HG03095 (cell line): ENCODE measurements at regions not wholly inside any gene's neighbourhood (a gene's known extent, or its start where the extent isn't known, plus 50 kb on each side); places are given as distances from the start of the nearest gene placed in this dataset.
"Not testable (repeated sequence)": the region's sequence is repeated elsewhere in the genome, so short reads cannot be mapped to it uniquely, and the experiment has no call there.

Source experiments
- ATAC-seq: cut with Tn5 transposase; IDR thresholded peaks from one replicate; pipeline ENCODE4 v1.9.1; 2021; ENCODE audit warnings: moderate library complexity; ENCODE audit not compliant: unreplicated experiment

DNA sequence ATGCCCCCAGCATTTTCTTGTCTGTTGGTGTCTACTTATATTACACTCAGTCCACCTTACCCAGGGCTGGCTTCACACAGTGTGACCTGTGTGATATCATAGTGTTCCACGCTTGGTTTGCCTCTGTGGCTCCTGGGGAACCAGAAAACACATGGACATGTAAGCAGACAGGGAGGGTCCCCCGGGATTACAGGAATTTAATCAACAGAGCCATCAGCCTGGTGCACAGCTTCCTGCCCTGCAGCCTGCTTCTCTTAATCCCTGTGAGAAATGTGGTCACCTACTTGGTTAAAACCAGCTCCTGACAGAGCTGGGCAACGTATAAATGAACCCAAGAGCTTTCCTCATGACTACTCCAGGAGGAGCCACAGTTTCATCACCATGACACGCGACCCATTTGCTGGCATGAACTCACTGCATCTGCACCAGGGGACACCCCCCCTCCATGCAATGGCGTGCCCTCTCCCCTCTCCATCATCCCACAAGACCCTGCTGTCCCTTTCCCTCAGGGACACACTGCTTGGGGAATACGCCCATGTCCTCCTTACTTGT, 152.1 kb downstream of the UQCRFS1 start:
- ATAC-seq: no peak

GRCh38 chr19:29056535-29056934, 156.4 kb downstream of the UQCRFS1 start:
- no peak for ATAC-seq

DNA sequence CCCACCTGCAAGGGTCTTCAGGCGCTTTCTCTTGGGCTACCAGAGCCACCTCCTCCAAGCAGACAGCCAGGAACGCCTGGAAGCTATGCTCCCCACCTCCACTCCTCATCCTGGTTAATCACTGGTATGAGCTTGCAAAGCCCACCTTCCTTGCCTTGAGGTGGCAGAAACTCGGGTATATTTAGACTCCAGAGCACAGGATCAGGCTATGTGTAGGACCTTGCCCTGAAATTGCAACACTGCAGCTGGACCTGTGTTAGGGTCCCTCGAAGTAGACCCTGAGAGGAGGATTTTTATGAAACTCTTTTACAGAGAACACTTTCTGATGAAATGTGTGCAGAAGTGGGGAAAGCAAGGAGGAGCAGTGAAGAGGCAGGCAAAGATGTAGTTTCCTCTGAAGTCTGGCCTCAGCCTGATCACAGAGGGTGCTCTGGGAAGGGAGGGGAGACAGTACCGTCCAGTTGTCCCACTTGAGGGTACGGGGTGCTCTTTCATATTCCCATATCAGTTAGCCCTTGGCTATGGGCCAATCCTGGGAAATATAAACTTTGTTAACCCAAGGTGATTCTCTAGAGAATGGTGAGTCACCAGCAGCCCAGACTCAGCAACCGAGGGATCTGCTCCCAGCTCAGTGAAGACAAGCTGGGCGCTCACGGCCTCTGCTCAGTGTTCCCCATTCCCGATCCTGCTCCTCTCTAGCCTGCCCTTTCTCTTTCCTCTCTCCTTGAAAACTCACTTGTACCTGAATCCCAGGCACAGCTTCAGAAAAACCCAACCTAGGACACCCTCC, 157.9 kb downstream of the UQCRFS1 start:
- no peak for ATAC-seq

DNA sequence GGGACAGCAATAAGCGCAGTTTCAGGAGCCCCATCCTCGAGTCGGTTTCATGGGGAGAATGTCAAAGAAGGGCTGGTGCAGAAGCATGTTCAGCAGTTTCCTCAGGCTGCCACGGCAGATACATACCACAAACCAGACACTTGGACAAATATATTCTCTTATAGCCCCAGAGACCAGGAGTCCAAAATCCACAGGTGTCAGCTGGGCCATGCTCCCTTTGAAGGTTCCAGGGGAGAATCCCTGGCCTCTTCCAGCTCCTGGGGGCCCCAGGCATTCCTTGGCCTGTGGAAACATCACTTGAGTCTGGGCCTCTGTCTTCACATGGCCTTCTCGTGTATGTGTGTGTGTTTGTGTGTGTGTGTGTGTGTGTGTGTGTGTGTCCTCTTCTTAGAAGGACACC, 164.1 kb downstream of the UQCRFS1 start:
- no peak for ATAC-seq

DNA sequence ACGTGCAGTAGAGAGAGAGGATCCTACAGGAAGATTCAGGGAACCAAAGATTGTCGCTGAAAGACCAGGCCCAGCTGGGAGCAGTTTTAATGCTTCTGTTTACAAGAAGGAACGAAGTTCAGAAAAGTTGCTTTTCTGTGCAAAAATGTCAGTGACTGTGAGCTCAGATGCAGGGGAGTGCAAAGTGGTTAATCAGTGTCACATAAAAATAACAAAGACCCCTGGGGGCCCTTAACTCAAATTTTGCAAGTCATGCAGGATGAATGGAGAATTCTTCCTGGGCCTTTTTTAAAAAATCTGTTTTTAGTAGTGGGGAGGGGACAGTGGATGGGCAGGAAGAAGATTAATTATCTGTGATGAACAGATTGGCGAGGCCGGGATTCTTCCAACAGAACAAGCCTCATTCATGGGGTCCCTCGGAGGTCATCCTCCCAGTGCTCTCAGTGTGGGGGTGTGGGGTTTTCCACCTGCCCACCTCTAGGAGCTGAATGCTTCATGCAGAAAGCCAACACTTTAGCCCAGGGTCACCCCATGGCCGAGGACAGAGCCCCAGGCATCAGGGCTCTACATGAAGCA, 167.2 kb downstream of the UQCRFS1 start:
- ATAC-seq: no peak

- no peak for ATAC-seq
These were observed 168.9 kb downstream of the UQCRFS1 start for GRCh38 chr19:29044037-29044436.

- ATAC-seq: no peak
These were observed 170.5 kb downstream of the UQCRFS1 start for GRCh38 chr19:29042450-29042849.

DNA sequence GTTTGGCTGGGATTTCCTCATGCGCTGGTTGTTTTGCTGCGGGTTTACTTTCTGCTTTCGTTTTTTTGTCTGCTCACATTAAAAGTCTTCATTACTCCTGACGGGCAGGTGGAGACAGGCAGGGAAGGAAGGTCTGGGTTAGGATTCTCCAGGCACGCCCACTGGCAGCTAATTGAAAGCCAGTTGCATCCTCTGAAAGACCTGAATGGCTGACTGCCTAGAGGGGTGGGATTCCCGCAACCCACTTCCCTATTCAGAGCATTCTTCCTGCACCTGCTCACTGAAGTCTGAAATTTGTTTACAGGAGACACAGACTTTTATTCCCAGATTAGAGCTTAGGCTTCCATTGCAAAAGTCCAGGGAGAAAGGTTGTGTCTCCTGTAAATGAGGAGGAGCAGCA, 172.0 kb downstream of the UQCRFS1 start:
- ATAC-seq: no peak

DNA sequence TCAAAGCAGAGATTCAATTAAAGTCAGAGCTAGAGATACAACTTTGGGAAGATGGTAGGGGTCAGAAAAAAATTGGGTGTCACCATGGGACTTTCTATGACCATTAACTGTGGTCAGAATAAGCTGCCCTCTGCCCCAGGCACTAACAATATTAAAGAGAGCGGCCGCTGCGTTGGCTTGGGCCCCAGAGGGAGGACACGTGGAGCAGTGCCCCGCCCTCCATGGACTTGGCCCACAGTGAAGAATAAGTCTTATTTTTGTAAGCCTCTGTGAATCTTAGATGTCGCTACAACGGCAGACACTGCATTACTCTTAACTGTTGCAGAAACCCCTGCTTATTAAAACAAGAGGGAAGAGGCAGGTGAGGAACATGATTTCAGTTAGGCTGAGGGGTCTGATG, 172.7 kb downstream of the UQCRFS1 start:
- ATAC-seq: no peak

- not testable (repeated sequence) for ATAC-seq
These were observed 173.9 kb downstream of the UQCRFS1 start for GRCh38 chr19:29039036-29039435.

DNA sequence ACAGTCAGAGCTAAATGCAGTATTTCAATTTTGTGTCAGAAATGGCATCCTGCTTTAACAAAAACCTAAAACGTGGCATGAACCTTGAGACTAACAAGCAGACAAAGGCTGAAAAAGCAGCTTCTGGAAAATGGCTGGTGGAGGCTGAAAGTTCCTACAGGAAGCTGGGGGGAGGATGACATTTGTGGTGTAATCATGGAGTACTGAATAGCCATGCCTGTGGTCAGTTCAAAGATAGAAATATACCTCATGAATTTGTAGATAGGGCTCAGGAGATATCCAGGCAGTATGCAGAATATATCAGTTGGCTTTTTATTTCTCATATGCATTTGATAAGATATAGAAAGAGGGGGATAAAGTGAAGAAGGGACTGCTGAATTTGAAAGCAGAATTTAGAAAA, 181.7 kb downstream of the UQCRFS1 start:
- no peak for ATAC-seq

DNA sequence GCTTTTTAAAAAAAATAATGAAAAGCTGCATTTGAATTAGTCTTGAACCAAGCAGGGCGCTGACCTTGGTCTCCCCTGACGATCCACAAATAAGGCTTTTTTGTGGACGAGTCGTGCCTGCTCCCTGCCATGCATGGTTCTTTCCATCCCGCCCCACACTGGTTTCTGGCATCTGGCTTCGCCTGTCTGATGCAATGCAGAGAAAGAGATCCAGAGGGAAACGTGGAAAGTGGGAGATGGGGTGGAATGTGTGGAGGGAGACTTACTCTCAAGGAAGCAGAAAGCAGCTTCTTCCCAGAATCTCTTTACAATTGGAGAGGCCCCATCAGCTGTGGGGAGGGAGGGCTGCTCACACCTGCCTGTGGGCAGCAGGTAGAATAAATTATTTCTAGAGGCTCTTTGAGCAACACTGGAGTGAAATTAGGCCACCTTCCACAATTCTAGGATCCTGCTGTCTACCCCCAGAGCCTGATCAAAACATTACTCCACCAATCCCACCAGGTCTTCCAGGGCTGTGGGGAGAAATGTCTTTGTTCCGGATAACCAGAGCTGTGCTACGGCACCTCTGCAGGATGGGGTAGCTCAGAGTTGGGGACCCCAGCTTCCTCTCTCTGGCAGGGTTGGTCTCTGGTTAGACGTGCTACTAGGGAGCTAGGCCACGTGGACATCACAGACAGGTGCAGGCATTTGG, 183.5 kb downstream of the UQCRFS1 start:
- ATAC-seq: no peak

DNA sequence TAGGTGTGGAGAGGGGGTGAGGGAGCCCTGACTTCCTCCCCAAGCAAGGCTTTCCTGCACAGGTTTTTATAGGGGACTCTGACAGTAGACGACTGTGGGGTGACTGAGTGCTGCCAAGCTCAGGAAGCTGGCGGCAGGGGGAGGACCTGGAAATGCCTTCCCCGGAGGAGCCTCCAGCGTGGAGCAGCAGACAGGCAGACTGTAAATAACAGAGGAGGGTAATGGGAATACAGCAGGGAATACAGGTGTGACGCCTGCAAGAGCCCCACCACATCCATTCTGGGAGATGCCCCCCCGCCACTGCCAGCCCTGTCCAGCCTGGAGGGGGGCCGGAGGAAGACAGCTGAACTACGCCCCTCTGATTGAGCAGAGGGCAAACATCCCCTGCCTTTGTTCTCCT, 190.4 kb downstream of the UQCRFS1 start:
- ATAC-seq: no peak

GRCh38 chr19:29022165-29022564, 190.8 kb downstream of the UQCRFS1 start:
- ATAC-seq: no peak

GRCh38 chr19:29021232-29021916, 191.6 kb downstream of the UQCRFS1 start:
- ATAC-seq: no peak

GRCh38 chr19:29019403-29019802, 193.5 kb downstream of the UQCRFS1 start:
- no peak for ATAC-seq

- no peak for ATAC-seq
These were observed 194.4 kb downstream of the UQCRFS1 start for GRCh38 chr19:29018542-29018941.

- ATAC-seq: no peak
These were observed 195.2 kb downstream of the UQCRFS1 start for GRCh38 chr19:29017788-29018187.

- ATAC-seq: no peak
These were observed 195.8 kb downstream of the UQCRFS1 start for GRCh38 chr19:29016926-29017760.

- no peak for ATAC-seq
These were observed 196.6 kb downstream of the UQCRFS1 start for GRCh38 chr19:29016353-29016752.
